Thyroid gland (tissue), 4 donors: ENCODE measurements at regions not wholly inside any gene's neighbourhood (a gene's known extent, or its start where the extent isn't known, plus 50 kb on each side); places are given as distances from the start of the nearest gene placed in this dataset.

Experiments
- CTCF ChIP-seq, 6 experiments: fragments of 200-600 bp in 3 of 6; fragments of 450-650 bp in 3 of 6; sonication (generic) in 3 of 6; IDR thresholded peaks; one replicate each; pipeline ENCODE4 v1.5.1; 2016 to 2019; ENCODE audit warnings: antibody characterized with exemption in 6 of 6, mild to moderate bottlenecking in 2 of 6, inconsistent platforms in 1 of 6, moderate library complexity in 1 of 6
- POLR2A ChIP-seq, 2 donors: fragments of 450-650 bp; IDR thresholded peaks; one replicate each; pipeline ENCODE4 v1.6.1; 2017; ENCODE audit warnings: antibody characterized with exemption in 2 of 2, mild to moderate bottlenecking in 2 of 2, moderate library complexity in 1 of 2

- no peak for TF ChIP-seq CTCF (IDR thresholded peaks at IDR 0.05)
- peak in 1 of 2 donors; percentile 20 for TF ChIP-seq POLR2A (IDR thresholded peaks at IDR 0.05)
Measured at GRCh38 chr6:139962654-139963347, 588.4 kb upstream of the CITED2 start.
